ENCODE measurements at regions not wholly inside any gene's neighbourhood (a gene's known extent, or its start where the extent isn't known, plus 50 kb on each side); places are given as distances from the start of the nearest gene placed in this dataset.

DNA sequence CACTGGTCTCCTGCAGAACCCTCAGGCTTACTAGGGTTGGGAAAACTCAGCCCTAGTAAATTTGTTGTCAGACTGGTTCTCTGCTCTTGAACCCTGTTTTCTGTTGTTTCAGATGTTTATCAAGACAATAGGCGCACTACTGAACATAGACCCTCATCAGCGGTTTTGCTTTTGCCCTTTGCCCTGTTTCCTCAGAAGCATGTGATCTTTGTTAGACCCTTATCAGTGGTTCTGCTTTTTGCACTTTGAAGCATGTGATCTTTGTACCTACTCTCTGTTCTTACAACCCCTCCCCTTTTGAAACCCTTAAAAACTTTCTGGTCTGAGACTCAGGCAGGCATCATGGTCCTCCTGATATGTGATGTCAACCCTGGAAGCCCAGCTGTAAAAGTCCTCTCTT is 842.2 kb upstream of the AMELY start:
- TF ChIP-seq, protein P1, sequence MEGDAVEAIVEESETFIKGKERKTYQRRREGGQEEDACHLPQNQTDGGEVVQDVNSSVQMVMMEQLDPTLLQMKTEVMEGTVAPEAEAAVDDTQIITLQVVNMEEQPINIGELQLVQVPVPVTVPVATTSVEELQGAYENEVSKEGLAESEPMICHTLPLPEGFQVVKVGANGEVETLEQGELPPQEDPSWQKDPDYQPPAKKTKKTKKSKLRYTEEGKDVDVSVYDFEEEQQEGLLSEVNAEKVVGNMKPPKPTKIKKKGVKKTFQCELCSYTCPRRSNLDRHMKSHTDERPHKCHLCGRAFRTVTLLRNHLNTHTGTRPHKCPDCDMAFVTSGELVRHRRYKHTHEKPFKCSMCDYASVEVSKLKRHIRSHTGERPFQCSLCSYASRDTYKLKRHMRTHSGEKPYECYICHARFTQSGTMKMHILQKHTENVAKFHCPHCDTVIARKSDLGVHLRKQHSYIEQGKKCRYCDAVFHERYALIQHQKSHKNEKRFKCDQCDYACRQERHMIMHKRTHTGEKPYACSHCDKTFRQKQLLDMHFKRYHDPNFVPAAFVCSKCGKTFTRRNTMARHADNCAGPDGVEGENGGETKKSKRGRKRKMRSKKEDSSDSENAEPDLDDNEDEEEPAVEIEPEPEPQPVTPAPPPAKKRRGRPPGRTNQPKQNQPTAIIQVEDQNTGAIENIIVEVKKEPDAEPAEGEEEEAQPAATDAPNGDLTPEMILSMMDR (IDR thresholded peaks at IDR 0.05): no peak
- TF ChIP-seq POLR2A (IDR thresholded peaks at IDR 0.05) (no peak), POLR2AphosphoS5 (IDR thresholded peaks at IDR 0.05) (no peak)

All from breast epithelium (tissue), 3 donors.